Ishikawa (cell line): ENCODE measurements at regions not wholly inside any gene's neighbourhood (a gene's known extent, or its start where the extent isn't known, plus 50 kb on each side); places are given as distances from the start of the nearest gene placed in this dataset.

Experiments used
- CEBPB ChIP-seq: IDR thresholded peaks from 2 replicates; pipeline ENCODE4 v1.6.1; 2012
- CREB1 ChIP-seq: IDR thresholded peaks from 2 replicates; pipeline ENCODE4 v1.6.1; 2012; ENCODE audit warnings: low read depth
- EGR1 ChIP-seq: IDR thresholded peaks from 2 replicates; pipeline ENCODE4 v1.6.1; 2012
- EP300 ChIP-seq: IDR thresholded peaks from 2 replicates; pipeline ENCODE4 v1.6.1; 2012; ENCODE audit warnings: borderline replicate concordance
- FOXM1 ChIP-seq: IDR thresholded peaks from 2 replicates; pipeline ENCODE4 v1.6.1; 2012; ENCODE audit warnings: low read depth, borderline replicate concordance
- NFIC ChIP-seq: IDR thresholded peaks from 2 replicates; pipeline ENCODE4 v1.6.1; 2012
- RAD21 ChIP-seq: IDR thresholded peaks from 2 replicates; pipeline ENCODE4 v1.6.1; 2012; ENCODE audit warnings: low read depth
- TAF1 ChIP-seq: IDR thresholded peaks from 2 replicates; pipeline ENCODE4 v1.6.1; 2012; ENCODE audit warnings: low read depth, mild to moderate bottlenecking
- TCF12 ChIP-seq: IDR thresholded peaks from 2 replicates; pipeline ENCODE4 v1.6.1; 2012; ENCODE audit warnings: low read depth
- TEAD4 ChIP-seq: IDR thresholded peaks from 2 replicates; pipeline ENCODE4 v1.6.1; 2012
- YY1 ChIP-seq: IDR thresholded peaks from 2 replicates; pipeline ENCODE4 v1.6.1; 2012; ENCODE audit warnings: low read depth
- ZBTB7A ChIP-seq: IDR thresholded peaks from 2 replicates; pipeline ENCODE4 v1.6.1; 2012; ENCODE audit warnings: low read depth
- TF ChIP-seq, protein P1 (sequence below): IDR thresholded peaks from 2 replicates; pipeline ENCODE4 v1.6.1; 2012
- TF ChIP-seq, protein P2 (sequence below): IDR thresholded peaks from 2 replicates; pipeline ENCODE4 v1.6.1; 2012; ENCODE audit warnings: low read depth, mild to moderate bottlenecking
- TF ChIP-seq, protein P3 (sequence below): IDR thresholded peaks from 2 replicates; pipeline ENCODE4 v1.6.1; 2012

DNA sequence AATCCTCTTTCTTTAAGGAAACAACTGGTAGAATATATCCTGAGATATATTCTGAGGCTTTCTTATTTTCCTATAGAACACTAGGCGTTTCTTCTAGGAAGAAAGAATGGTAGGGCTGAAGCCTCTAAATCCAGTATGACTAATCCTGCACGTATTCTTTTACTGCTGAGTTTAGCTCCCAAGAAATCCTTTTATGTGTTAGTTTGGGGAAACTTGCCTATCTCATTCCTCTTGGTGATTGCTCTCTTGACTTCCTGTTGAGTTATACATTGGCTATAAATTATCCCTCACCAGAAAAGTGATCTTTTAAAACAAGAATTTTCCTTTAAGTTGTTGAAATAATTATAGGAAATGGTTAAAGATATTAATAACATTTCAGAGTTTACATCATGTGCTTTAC is 422.9 kb downstream of the TMEM161B start:
- TF ChIP-seq YY1 (no peak), TAF1 (no peak), EGR1 (no peak), ZBTB7A (no peak), NFIC (no peak), EP300 (no peak), RAD21 (no peak), TEAD4 (no peak), FOXM1 (no peak), CREB1 (no peak), CEBPB (no peak)
- TF ChIP-seq, protein P1, sequence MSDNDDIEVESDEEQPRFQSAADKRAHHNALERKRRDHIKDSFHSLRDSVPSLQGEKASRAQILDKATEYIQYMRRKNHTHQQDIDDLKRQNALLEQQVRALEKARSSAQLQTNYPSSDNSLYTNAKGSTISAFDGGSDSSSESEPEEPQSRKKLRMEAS = no peak
- TF ChIP-seq, protein P2, sequence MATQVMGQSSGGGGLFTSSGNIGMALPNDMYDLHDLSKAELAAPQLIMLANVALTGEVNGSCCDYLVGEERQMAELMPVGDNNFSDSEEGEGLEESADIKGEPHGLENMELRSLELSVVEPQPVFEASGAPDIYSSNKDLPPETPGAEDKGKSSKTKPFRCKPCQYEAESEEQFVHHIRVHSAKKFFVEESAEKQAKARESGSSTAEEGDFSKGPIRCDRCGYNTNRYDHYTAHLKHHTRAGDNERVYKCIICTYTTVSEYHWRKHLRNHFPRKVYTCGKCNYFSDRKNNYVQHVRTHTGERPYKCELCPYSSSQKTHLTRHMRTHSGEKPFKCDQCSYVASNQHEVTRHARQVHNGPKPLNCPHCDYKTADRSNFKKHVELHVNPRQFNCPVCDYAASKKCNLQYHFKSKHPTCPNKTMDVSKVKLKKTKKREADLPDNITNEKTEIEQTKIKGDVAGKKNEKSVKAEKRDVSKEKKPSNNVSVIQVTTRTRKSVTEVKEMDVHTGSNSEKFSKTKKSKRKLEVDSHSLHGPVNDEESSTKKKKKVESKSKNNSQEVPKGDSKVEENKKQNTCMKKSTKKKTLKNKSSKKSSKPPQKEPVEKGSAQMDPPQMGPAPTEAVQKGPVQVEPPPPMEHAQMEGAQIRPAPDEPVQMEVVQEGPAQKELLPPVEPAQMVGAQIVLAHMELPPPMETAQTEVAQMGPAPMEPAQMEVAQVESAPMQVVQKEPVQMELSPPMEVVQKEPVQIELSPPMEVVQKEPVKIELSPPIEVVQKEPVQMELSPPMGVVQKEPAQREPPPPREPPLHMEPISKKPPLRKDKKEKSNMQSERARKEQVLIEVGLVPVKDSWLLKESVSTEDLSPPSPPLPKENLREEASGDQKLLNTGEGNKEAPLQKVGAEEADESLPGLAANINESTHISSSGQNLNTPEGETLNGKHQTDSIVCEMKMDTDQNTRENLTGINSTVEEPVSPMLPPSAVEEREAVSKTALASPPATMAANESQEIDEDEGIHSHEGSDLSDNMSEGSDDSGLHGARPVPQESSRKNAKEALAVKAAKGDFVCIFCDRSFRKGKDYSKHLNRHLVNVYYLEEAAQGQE = no peak

DNA sequence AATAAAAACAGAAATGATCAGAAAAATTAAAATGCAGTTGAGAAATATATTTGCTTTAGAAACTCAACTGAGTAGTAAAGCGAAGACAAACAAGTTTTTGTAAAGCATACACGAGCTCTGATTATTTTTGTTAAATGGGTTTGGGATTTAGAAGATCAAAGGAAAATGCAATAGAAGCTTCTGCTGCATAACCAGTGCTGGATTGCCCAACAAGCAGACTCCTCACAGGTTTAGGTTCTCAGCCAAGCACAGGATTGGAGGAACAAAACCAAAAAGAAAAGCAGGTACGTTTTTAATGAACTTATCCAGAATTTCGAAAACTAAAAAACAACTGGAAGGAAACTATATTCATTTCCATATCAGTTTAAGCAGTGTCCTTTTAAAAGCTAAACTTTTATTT is 423.8 kb downstream of the TMEM161B start:
- TF ChIP-seq RAD21 = no peak
- no peak for TF ChIP-seq YY1
- TF ChIP-seq EGR1 = no peak
- TF ChIP-seq CREB1 = no peak
- no peak for TF ChIP-seq NFIC
- TF ChIP-seq CEBPB = no peak

DNA sequence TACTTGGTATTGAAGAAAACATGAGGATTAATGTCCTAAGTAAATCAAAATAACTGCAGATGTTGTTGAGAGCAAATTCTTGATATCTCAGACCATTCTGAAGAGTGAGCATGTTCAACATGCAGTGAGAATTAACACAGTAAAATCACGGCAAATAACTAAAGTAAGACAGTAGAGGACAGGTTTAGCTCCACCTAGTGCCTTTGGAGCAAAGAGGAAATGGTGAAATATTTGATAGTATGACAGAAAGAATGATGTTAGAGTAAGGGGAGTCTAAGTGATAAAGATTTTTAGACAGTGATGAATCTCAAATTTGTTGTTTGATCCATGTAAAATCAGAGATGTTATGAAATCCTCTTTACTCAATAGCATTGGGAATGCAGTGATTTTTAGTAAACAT is 424.2 kb downstream of the TMEM161B start:
- TF ChIP-seq TCF12 = no peak
- TF ChIP-seq CREB1 = no peak
- no peak for TF ChIP-seq TEAD4
- TF ChIP-seq FOXM1 = no peak
- TF ChIP-seq TAF1 = no peak
- no peak for TF ChIP-seq NFIC
- TF ChIP-seq CEBPB = no peak
- TF ChIP-seq, protein P1 = no peak
- no peak for TF ChIP-seq RAD21
- TF ChIP-seq EGR1 = no peak
- TF ChIP-seq, protein P2 = no peak
- TF ChIP-seq, protein P3, sequence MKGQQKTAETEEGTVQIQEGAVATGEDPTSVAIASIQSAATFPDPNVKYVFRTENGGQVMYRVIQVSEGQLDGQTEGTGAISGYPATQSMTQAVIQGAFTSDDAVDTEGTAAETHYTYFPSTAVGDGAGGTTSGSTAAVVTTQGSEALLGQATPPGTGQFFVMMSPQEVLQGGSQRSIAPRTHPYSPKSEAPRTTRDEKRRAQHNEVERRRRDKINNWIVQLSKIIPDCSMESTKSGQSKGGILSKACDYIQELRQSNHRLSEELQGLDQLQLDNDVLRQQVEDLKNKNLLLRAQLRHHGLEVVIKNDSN = no peak

DNA sequence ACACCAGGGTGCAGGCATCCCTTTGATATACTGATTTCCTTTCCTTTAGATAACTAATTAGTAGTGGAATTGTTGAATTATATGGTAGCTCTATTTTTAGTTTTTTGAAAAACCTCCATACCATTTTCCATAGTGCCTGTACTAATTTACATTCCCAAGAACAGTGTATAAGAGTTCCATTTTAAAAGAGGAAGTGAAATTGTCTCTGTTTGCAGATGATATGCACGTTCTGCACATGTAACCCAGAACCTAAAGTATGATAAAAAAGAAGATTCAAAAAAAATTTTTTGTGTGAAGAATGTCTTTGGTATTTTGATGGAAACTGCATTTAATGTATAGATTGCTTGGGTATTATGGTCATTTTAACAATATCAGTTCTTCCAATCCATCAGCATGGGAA is 424.0 kb upstream of the CCNH start:
- TF ChIP-seq FOXM1 (no peak), EP300 (no peak), TAF1 (no peak), ZBTB7A (no peak), NFIC (no peak), RAD21 (no peak), YY1 (no peak), TCF12 (no peak), CREB1 (no peak), TEAD4 (no peak), CEBPB (no peak), EGR1 (no peak)
- TF ChIP-seq, protein P2 = no peak
- TF ChIP-seq, protein P1 = no peak
- TF ChIP-seq, protein P3 = no peak

DNA sequence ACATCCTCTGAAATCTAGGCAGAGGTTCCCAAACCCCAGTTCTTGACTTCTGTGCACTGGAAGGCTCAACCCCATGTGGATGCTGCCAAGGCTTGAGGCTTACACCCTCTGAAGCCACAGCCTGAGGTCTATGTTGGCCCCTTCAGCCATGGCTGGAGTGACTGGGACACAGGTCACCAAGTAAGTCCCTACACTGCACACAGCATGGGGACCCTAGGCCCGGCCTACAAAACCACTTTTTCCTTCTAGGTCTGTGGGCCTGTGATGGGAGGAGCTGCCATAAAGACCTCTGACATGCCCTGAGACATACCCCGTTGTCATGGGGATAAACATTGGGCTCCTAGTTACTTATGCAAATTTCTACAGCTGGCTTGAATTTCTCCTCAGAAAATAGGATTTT is 418.8 kb upstream of the CCNH start:
- TF ChIP-seq, protein P1 = no peak
- TF ChIP-seq, protein P3 = no peak
- no peak for TF ChIP-seq EP300
- TF ChIP-seq CREB1 = no peak
- TF ChIP-seq YY1 = no peak
- TF ChIP-seq RAD21 = no peak
- TF ChIP-seq TAF1 = no peak
- TF ChIP-seq FOXM1 = no peak
- no peak for TF ChIP-seq ZBTB7A
- no peak for TF ChIP-seq EGR1
- TF ChIP-seq, protein P2 = no peak
- no peak for TF ChIP-seq CEBPB
- TF ChIP-seq NFIC = no peak
- no peak for TF ChIP-seq TCF12
- TF ChIP-seq TEAD4 = no peak
